ENCODE measurements at regions not wholly inside any gene's neighbourhood (a gene's known extent, or its start where the extent isn't known, plus 50 kb on each side); places are given as distances from the start of the nearest gene placed in this dataset.

- TF ChIP-seq POLR2AphosphoS5 (IDR thresholded peaks at IDR 0.05), result no peak
- TF ChIP-seq CTCF (IDR thresholded peaks at IDR 0.05), result no peak
Measured at GRCh38 chr18:35852786-35853185, 119.7 kb upstream of the RMP24 start.
